ENCODE measurements at regions not wholly inside any gene's neighbourhood (a gene's known extent, or its start where the extent isn't known, plus 50 kb on each side); places are given as distances from the start of the nearest gene placed in this dataset.

GRCh38 chr3:197372047-197372661 is 73.7 kb upstream of the DLG1 start:
- no peak overlapping the region for H2AK5ac ChIP-seq (ENCODE audit: insufficient read length, low read length)
- no CpG with 5 or more reads among the region's 7 CpGs for WGBS (ENCODE audit: extremely low coverage, insufficient read length, low lambda C conversion rate)
- H2BK120ac ChIP-seq (ENCODE audit: low read depth, low read length, poor library complexity, severe bottlenecking), result no peak overlapping the region
- no peaks in the 10 kb centered on the region for H3K79me2 ChIP-seq (ENCODE audit: insufficient read depth, low read length)
- H3K4me2 ChIP-seq (ENCODE audit: insufficient read depth, insufficient read length, low read length), result no peak overlapping the region
- H3K4ac ChIP-seq (ENCODE audit: low read depth, low read length), result no peak overlapping the region
- no peak overlapping the region for H4K8ac ChIP-seq (replicated peaks; ENCODE audit: insufficient read length, low read depth, low read length)
- H3T11ph ChIP-seq (ENCODE audit: low read length), result no peak overlapping the region
- no peaks in the 10 kb centered on the region for H3K27me3 ChIP-seq (ENCODE audit: insufficient read depth, low read length)
- no peaks in the 10 kb centered on the region for H4K20me1 ChIP-seq (ENCODE audit: control insufficient read depth, insufficient read depth, insufficient read length)
- H3K36me3 Mint-ChIP-seq (ENCODE audit: insufficient read depth in 1 of 3, low read depth in 3 of 3), result no peaks in the 10 kb centered on the region
- no peak overlapping the region for H3K27ac ChIP-seq (ENCODE audit: insufficient read length, low read depth, low read length)
- no peak overlapping the region for H3K23ac ChIP-seq (ENCODE audit: insufficient read length, low read depth, low read length)
- no peaks in the 10 kb centered on the region; the same call in 1 of the 2 replicates for H3K27me3 Mint-ChIP-seq (ENCODE audit: low read depth)
- H2BK20ac ChIP-seq (ENCODE audit: low read depth, low read length, poor library complexity, severe bottlenecking), result no peak overlapping the region
- H2BK5ac ChIP-seq (ENCODE audit: insufficient read length, low read length), result no peak overlapping the region
- H3K4me3 Mint-ChIP-seq, result no peak overlapping the region
- H3K56ac ChIP-seq (ENCODE audit: insufficient read length, low read depth, low read length), result no peak overlapping the region
- H3K79me1 ChIP-seq (ENCODE audit: insufficient read depth, low read depth, low read length, poor library complexity, severe bottlenecking), result no peaks in the 10 kb centered on the region
- no peaks in the 10 kb centered on the region for H3K9me3 Mint-ChIP-seq
- no peak overlapping the region for H2AFZ ChIP-seq (ENCODE audit: low read length)
- no peak overlapping the region for H3K18ac ChIP-seq (ENCODE audit: insufficient read length, low read depth, low read length)
- no peak overlapping the region for H3K27ac Mint-ChIP-seq
- H4K91ac ChIP-seq (ENCODE audit: insufficient read length, low read depth, low read length), result no peak overlapping the region
- H3K9me3 ChIP-seq (ENCODE audit: control insufficient read depth, low read depth, low read length), result no peaks in the 10 kb centered on the region
- no peak overlapping the region for H2BK12ac ChIP-seq (ENCODE audit: insufficient read length, low read depth, low read length)
- no peak overlapping the region for H4K5ac ChIP-seq (ENCODE audit: insufficient read length, low read depth, low read length)
- H3K23me2 ChIP-seq (ENCODE audit: insufficient read length, low read depth, low read length, poor library complexity, severe bottlenecking), result no peaks in the 10 kb centered on the region
- TF ChIP-seq, protein P1, sequence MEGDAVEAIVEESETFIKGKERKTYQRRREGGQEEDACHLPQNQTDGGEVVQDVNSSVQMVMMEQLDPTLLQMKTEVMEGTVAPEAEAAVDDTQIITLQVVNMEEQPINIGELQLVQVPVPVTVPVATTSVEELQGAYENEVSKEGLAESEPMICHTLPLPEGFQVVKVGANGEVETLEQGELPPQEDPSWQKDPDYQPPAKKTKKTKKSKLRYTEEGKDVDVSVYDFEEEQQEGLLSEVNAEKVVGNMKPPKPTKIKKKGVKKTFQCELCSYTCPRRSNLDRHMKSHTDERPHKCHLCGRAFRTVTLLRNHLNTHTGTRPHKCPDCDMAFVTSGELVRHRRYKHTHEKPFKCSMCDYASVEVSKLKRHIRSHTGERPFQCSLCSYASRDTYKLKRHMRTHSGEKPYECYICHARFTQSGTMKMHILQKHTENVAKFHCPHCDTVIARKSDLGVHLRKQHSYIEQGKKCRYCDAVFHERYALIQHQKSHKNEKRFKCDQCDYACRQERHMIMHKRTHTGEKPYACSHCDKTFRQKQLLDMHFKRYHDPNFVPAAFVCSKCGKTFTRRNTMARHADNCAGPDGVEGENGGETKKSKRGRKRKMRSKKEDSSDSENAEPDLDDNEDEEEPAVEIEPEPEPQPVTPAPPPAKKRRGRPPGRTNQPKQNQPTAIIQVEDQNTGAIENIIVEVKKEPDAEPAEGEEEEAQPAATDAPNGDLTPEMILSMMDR (conservative IDR thresholded peaks at IDR 0.05), result no peak
- no peak overlapping the region for H3K14ac ChIP-seq (ENCODE audit: insufficient read depth, low read length)
- H2BK15ac ChIP-seq (ENCODE audit: low read depth, low read length), result no peak overlapping the region
- peaks cover 7% of the 10 kb centered on the region; the same call in 1 of the 2 replicates for H3K4me1 ChIP-seq (ENCODE audit: insufficient read depth, low read length)
- H3K9ac ChIP-seq (ENCODE audit: extremely low read depth, insufficient read length, low read length), result no peak overlapping the region
- no peak for DNase-seq
- peaks cover 21 to 38% of the 10 kb centered on the region in 2 experiments for H3K4me1 Mint-ChIP-seq

Data from H9 (cell line).